HL-60 (cell line): ENCODE measurements at regions not wholly inside any gene's neighbourhood (a gene's known extent, or its start where the extent isn't known, plus 50 kb on each side); places are given as distances from the start of the nearest gene placed in this dataset.

Experiments
- DNase-seq, 2 experiments: peaks; one replicate each; pipeline ENCODE4 v3.0.0-alpha.2; 2010 to 2020; ENCODE audit warnings: low read depth in 1 of 2, low spot score in 1 of 2
- H3K27ac ChIP-seq: fragments of 250-450 bp; sonication (Bioruptor Pico); replicated peaks from 2 replicates; pipeline ENCODE4 v1.5.1; 2020; ENCODE audit warnings: mild to moderate bottlenecking, moderate library complexity
- H3K27me3 ChIP-seq: fragments of 250-450 bp; sonication (Bioruptor Pico); 2 replicates; pipeline ENCODE4 v1.5.1; 2021; ENCODE audit warnings: mild to moderate bottlenecking, moderate library complexity; ENCODE audit not compliant: insufficient read depth, poor library complexity, severe bottlenecking
- H3K4me3 ChIP-seq: replicated peaks from 2 replicates; pipeline ENCODE4 v1.5.1; 2011; ENCODE audit warnings: mild to moderate bottlenecking, control low read depth, low read length; ENCODE audit not compliant: insufficient read depth
- CTCF ChIP-seq: IDR thresholded peaks from one replicate; pipeline ENCODE4 v1.5.1; 2011; ENCODE audit warnings: low read length, control low read depth, inconsistent platforms; ENCODE audit not compliant: insufficient read depth
- GABPA ChIP-seq: IDR thresholded peaks from 2 replicates; pipeline ENCODE4 v1.6.1; 2012; ENCODE audit warnings: low read depth
- POLR2AphosphoS5 ChIP-seq: IDR thresholded peaks from 2 replicates; pipeline ENCODE4 v1.6.1; 2012; ENCODE audit warnings: low read depth
- SPI1 ChIP-seq: IDR thresholded peaks from 2 replicates; pipeline ENCODE4 v1.6.1; 2012; ENCODE audit warnings: low read depth, mild to moderate bottlenecking, borderline replicate concordance
- TF ChIP-seq, protein P1 (sequence below): IDR thresholded peaks from 2 replicates; pipeline ENCODE4 v1.6.1; 2012; ENCODE audit warnings: low read depth; ENCODE audit not compliant: insufficient replicate concordance

DNA sequence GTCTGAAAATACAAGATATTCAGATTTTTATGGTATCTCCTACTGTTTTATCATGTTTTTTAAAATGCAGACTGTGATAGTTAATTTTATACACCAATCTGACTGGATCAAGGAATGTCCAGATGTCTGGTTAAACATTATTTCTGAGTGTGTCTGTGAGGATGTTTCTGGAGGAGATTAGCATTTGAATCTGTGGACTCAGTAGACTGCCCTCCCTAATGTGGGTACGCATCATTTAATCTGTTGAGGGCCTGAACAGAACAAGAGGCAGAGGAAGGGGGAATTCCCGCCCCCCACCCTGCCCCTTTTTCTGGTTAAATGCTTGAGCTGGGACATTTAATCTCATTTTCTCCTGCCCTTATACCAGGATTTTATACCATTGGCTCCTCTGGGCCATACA is 72.1 kb downstream of the AVPR1A start:
- Histone ChIP-seq H3K27me3 (no peaks in the 10 kb centered on the region), H3K4me3 (no peak overlapping the region), H3K27ac (no peak overlapping the region)
- TF ChIP-seq SPI1 (no peak), GABPA (no peak), CTCF (no peak), POLR2AphosphoS5 (no peak)
- TF ChIP-seq, protein P1, sequence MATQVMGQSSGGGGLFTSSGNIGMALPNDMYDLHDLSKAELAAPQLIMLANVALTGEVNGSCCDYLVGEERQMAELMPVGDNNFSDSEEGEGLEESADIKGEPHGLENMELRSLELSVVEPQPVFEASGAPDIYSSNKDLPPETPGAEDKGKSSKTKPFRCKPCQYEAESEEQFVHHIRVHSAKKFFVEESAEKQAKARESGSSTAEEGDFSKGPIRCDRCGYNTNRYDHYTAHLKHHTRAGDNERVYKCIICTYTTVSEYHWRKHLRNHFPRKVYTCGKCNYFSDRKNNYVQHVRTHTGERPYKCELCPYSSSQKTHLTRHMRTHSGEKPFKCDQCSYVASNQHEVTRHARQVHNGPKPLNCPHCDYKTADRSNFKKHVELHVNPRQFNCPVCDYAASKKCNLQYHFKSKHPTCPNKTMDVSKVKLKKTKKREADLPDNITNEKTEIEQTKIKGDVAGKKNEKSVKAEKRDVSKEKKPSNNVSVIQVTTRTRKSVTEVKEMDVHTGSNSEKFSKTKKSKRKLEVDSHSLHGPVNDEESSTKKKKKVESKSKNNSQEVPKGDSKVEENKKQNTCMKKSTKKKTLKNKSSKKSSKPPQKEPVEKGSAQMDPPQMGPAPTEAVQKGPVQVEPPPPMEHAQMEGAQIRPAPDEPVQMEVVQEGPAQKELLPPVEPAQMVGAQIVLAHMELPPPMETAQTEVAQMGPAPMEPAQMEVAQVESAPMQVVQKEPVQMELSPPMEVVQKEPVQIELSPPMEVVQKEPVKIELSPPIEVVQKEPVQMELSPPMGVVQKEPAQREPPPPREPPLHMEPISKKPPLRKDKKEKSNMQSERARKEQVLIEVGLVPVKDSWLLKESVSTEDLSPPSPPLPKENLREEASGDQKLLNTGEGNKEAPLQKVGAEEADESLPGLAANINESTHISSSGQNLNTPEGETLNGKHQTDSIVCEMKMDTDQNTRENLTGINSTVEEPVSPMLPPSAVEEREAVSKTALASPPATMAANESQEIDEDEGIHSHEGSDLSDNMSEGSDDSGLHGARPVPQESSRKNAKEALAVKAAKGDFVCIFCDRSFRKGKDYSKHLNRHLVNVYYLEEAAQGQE = no peak
- no peak for DNase-seq

DNA sequence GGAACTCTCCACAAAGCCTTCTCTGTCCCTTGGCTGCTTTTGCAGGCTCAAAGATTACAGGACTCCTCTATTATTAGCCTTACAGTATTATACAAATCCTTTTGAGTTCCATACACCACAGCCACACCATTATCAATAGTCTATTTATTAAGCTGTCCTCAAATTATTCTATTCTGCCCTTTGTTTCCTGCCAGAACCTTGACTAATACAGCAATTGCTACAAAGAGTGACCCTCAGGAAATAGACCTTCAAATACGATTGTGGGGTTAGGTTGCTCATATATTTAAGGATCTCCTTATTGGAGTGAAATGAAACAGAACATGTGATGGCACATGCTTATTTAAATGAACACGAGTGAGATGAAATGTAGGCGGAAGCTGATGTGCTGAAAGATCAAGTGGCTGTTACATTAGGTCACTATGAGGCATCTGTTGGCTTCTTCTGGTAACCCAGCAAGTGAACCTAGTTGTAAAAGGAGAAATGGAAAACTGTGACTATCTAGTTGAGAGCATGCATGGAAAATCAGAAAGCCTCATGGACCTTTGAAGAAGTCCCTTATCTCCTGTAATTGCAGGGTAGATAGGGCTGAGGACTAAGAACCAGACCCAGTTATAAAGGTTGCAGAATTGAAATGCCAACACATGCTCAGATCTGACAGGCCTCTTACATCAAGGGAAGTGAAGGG is 75.5 kb downstream of the AVPR1A start:
- no peak for DNase-seq
- Histone ChIP-seq H3K27ac (no peak overlapping the region), H3K4me3 (no peak overlapping the region), H3K27me3 (no peaks in the 10 kb centered on the region)
- TF ChIP-seq GABPA (no peak), POLR2AphosphoS5 (no peak), CTCF (no peak), SPI1 (no peak)
- TF ChIP-seq, protein P1 = no peak

DNA sequence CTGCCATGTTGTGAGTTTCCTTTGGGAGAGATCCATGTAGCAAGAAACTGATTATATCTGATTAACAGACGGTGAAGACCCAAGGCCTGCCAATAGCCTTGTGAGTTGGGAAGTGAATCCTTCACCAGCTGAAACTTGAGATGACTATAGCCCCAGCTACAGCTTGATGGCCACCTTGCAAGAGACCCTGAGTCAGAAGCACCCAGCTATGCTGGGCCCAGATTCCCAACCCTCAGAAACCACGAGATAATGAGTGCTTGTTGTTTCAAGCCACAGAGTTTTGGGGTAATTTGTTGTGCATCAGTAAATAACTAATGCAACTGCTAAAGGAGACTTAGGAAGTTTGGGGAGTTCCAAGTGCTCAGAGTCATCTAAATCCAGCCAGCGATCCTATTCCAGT is 80.3 kb downstream of the AVPR1A start:
- DNase-seq = no peak
- TF ChIP-seq, protein P1 = no peak
- TF ChIP-seq CTCF = no peak

More for the DNA sequence above, 80.3 kb downstream of the AVPR1A start:
- H3K27me3 ChIP-seq = no peaks in the 10 kb centered on the region
- H3K4me3 ChIP-seq = no peak overlapping the region
- H3K27ac ChIP-seq = no peak overlapping the region
